Suprapubic skin (tissue), 4 donors: ENCODE measurements at regions not wholly inside any gene's neighbourhood (a gene's known extent, or its start where the extent isn't known, plus 50 kb on each side); places are given as distances from the start of the nearest gene placed in this dataset.

ENCODE experiments used
- DNase-seq, 2 donors: peaks; one replicate each; pipeline ENCODE4 v3.0.0-alpha.2; 2019; ENCODE audit warnings: low spot score in 2 of 2
- H3K27ac ChIP-seq: fragments of 200-600 bp; sonication (generic); one replicate; pipeline ENCODE4 v1.5.1; 2019
- H3K27me3 ChIP-seq: fragments of 200-600 bp; sonication (generic); one replicate; pipeline ENCODE4 v1.5.1; 2019
- H3K36me3 ChIP-seq: fragments of 200-600 bp; sonication (generic); one replicate; pipeline ENCODE4 v1.5.1; 2019
- H3K4me1 ChIP-seq: fragments of 200-600 bp; sonication (generic); one replicate; pipeline ENCODE4 v1.5.1; 2019
- H3K4me3 ChIP-seq: fragments of 200-600 bp; sonication (generic); one replicate; pipeline ENCODE4 v1.5.1; 2019; ENCODE audit warnings: mild to moderate bottlenecking
- H3K9me3 ChIP-seq: fragments of 200-600 bp; sonication (generic); one replicate; pipeline ENCODE4 v1.5.1; 2019
- CTCF ChIP-seq, 2 donors: fragments of 200-600 bp in 1 of 2; fragments of 450-650 bp in 1 of 2; sonication (generic) in 1 of 2; IDR thresholded peaks; one replicate each; pipeline ENCODE4 v1.5.1; 2016 to 2019; ENCODE audit warnings: antibody characterized with exemption in 2 of 2, mild to moderate bottlenecking in 1 of 2, moderate library complexity in 1 of 2
- EP300 ChIP-seq: sonication (generic); formaldehyde crosslinking; IDR thresholded peaks from one replicate; pipeline ENCODE4 v1.6.1; 2017; ENCODE audit warnings: antibody characterized with exemption
- POLR2A ChIP-seq, 2 donors: fragments of 450-650 bp; IDR thresholded peaks; one replicate each; pipeline ENCODE4 v1.6.1; 2017; ENCODE audit warnings: antibody characterized with exemption in 2 of 2, mild to moderate bottlenecking in 2 of 2, moderate library complexity in 2 of 2
- POLR2AphosphoS5 ChIP-seq, 3 donors: sonication (generic); formaldehyde crosslinking; IDR thresholded peaks; one replicate each; pipeline ENCODE4 v1.6.1; 2017; ENCODE audit warnings: antibody characterized with exemption in 3 of 3
- WGBS: methylation state at CpG from one replicate; pipeline ENCODE4 v1.1.5; 2018; 5-methylcytosine and 5-hydroxymethylcytosine counted together

GRCh38 chr5:18018472-18018871, 384.2 kb downstream of the TAF11L14 start:
- H3K9me3 ChIP-seq: no peaks in the 10 kb centered on the region
- 63% methylated on average over 2 of the region's 2 CpGs for WGBS
- no peak overlapping the region for H3K4me3 ChIP-seq
- DNase-seq: no peak
- H3K4me1 ChIP-seq: no peaks in the 10 kb centered on the region
- no peak for TF ChIP-seq POLR2AphosphoS5 (IDR thresholded peaks at IDR 0.05)
- no peak for TF ChIP-seq POLR2A (IDR thresholded peaks at IDR 0.05)
- no peak for TF ChIP-seq CTCF (IDR thresholded peaks at IDR 0.05)
- TF ChIP-seq EP300: no peak
- H3K27ac ChIP-seq: no peak overlapping the region
- H3K27me3 ChIP-seq: no peaks in the 10 kb centered on the region
- no peaks in the 10 kb centered on the region for H3K36me3 ChIP-seq

GRCh38 chr5:18023275-18023674, 389.0 kb downstream of the TAF11L14 start:
- DNase-seq: no peak
- no peaks in the 10 kb centered on the region for H3K9me3 ChIP-seq
- H3K27ac ChIP-seq: no peak overlapping the region
- H3K4me3 ChIP-seq: no peak overlapping the region
- H3K27me3 ChIP-seq: no peaks in the 10 kb centered on the region
- TF ChIP-seq EP300 (no peak), POLR2AphosphoS5 (IDR thresholded peaks at IDR 0.05) (no peak), CTCF (IDR thresholded peaks at IDR 0.05) (no peak)
- no peaks in the 10 kb centered on the region for H3K36me3 ChIP-seq
- no peaks in the 10 kb centered on the region for H3K4me1 ChIP-seq
- WGBS: 89% methylated on average over 2 of the region's 2 CpGs

GRCh38 chr5:18023986-18024385, 389.7 kb downstream of the TAF11L14 start:
- no peak for DNase-seq
- Histone ChIP-seq H3K27me3 (no peaks in the 10 kb centered on the region), H3K27ac (no peak overlapping the region), H3K36me3 (no peaks in the 10 kb centered on the region), H3K4me1 (no peaks in the 10 kb centered on the region), H3K4me3 (no peak overlapping the region), H3K9me3 (no peaks in the 10 kb centered on the region)
- no peak for TF ChIP-seq CTCF (IDR thresholded peaks at IDR 0.05)
- TF ChIP-seq POLR2A (IDR thresholded peaks at IDR 0.05): no peak
- no peak for TF ChIP-seq EP300
- TF ChIP-seq POLR2AphosphoS5 (IDR thresholded peaks at IDR 0.05): no peak
- WGBS: 77% methylated on average over 2 of the region's 2 CpGs

- no peaks in the 10 kb centered on the region for H3K36me3 ChIP-seq
- no peaks in the 10 kb centered on the region for H3K27me3 ChIP-seq
- H3K27ac ChIP-seq: no peak overlapping the region
- no peaks in the 10 kb centered on the region for H3K4me1 ChIP-seq
- 96% methylated on average over 2 of the region's 2 CpGs for whole genome bisulfite sequencing
- TF ChIP-seq POLR2A (IDR thresholded peaks at IDR 0.05) (no peak), POLR2AphosphoS5 (IDR thresholded peaks at IDR 0.05) (no peak), EP300 (no peak), CTCF (IDR thresholded peaks at IDR 0.05) (no peak)
- no peaks in the 10 kb centered on the region for H3K9me3 ChIP-seq
- H3K4me3 ChIP-seq: no peak overlapping the region
- DNase-seq: no peak
Observed at GRCh38 chr5:18024542-18024941, 390.3 kb downstream of the TAF11L14 start.

- Histone ChIP-seq H3K9me3 (no peaks in the 10 kb centered on the region), H3K4me1 (no peaks in the 10 kb centered on the region), H3K27ac (no peak overlapping the region), H3K4me3 (no peak overlapping the region), H3K27me3 (no peaks in the 10 kb centered on the region), H3K36me3 (no peaks in the 10 kb centered on the region)
- no peak for DNase-seq
- TF ChIP-seq POLR2AphosphoS5 (IDR thresholded peaks at IDR 0.05) (no peak), EP300 (no peak), POLR2A (IDR thresholded peaks at IDR 0.05) (no peak), CTCF (IDR thresholded peaks at IDR 0.05) (no peak)
Observed at GRCh38 chr5:18027241-18027867, 393.1 kb downstream of the TAF11L14 start.
